GM06990 (cell line): ENCODE measurements at regions not wholly inside any gene's neighbourhood (a gene's known extent, or its start where the extent isn't known, plus 50 kb on each side); places are given as distances from the start of the nearest gene placed in this dataset.

Experiments used
- DNase-seq: peaks from one replicate; pipeline ENCODE4 v3.0.0-alpha.2; 2011; ENCODE audit not compliant: insufficient read length; ENCODE audit errors: extremely low read depth
- H3K27me3 ChIP-seq: replicated peaks from 2 replicates; pipeline ENCODE4 v1.6.0; 2011; ENCODE audit warnings: low read length; ENCODE audit not compliant: control insufficient read depth, insufficient read depth
- H3K36me3 ChIP-seq: 2 replicates; pipeline ENCODE4 v1.5.1; 2011; ENCODE audit warnings: low read length; ENCODE audit not compliant: control insufficient read depth, insufficient read depth
- H3K4me3 ChIP-seq: replicated peaks from 2 replicates; pipeline ENCODE4 v1.5.1; 2011; ENCODE audit warnings: low read depth, mild to moderate bottlenecking, control low read depth, low read length
- CTCF ChIP-seq: IDR thresholded peaks from 2 replicates; pipeline ENCODE4 v1.5.1; 2011; ENCODE audit warnings: low read length, control low read depth, mild to moderate bottlenecking, inconsistent platforms; ENCODE audit not compliant: insufficient read depth, poor library complexity, severe bottlenecking

GRCh38 chr3:27824312-27825200 is 102.4 kb upstream of the EOMES start:
- no peaks in the 10 kb centered on the region for H3K27me3 ChIP-seq
- DNase-seq = no peak
- no peak for TF ChIP-seq CTCF
- no peak overlapping the region for H3K4me3 ChIP-seq
- H3K36me3 ChIP-seq = no peaks in the 10 kb centered on the region

GRCh38 chr3:27826448-27826847 is 104.3 kb upstream of the EOMES start:
- DNase-seq = no peak
- TF ChIP-seq CTCF = no peak
- Histone ChIP-seq H3K27me3 (no peaks in the 10 kb centered on the region), H3K36me3 (no peaks in the 10 kb centered on the region), H3K4me3 (no peak overlapping the region)

GRCh38 chr3:27827041-27827440 is 104.9 kb upstream of the EOMES start:
- no peaks in the 10 kb centered on the region for H3K36me3 ChIP-seq
- no peak overlapping the region for H3K4me3 ChIP-seq
- H3K27me3 ChIP-seq = no peaks in the 10 kb centered on the region
- peak; percentile 19 for TF ChIP-seq CTCF
- no peak for DNase-seq

GRCh38 chr3:27840807-27841594 is 118.9 kb upstream of the EOMES start:
- no peak for TF ChIP-seq CTCF
- DNase-seq = no peak

GRCh38 chr3:27844052-27844675 is 122.0 kb upstream of the EOMES start:
- Histone ChIP-seq H3K4me3 (no peak overlapping the region), H3K27me3 (no peaks in the 10 kb centered on the region), H3K36me3 (no peaks in the 10 kb centered on the region)
- no peak for DNase-seq
- TF ChIP-seq CTCF = no peak

More at GRCh38 chr3:27840807-27841594, 118.9 kb upstream of the EOMES start:
- Histone ChIP-seq H3K36me3 (no peaks in the 10 kb centered on the region), H3K4me3 (no peak overlapping the region), H3K27me3 (no peaks in the 10 kb centered on the region)
